NCI-H2196 (cell line): ENCODE measurements at regions not wholly inside any gene's neighbourhood (a gene's known extent, or its start where the extent isn't known, plus 50 kb on each side); places are given as distances from the start of the nearest gene placed in this dataset.

Experiments used
- DNase-seq: peaks from one replicate; lab custom pipeline; 2025; ENCODE audit not compliant: unreplicated experiment; lab: John Stamatoyannopoulos, UW

DNA sequence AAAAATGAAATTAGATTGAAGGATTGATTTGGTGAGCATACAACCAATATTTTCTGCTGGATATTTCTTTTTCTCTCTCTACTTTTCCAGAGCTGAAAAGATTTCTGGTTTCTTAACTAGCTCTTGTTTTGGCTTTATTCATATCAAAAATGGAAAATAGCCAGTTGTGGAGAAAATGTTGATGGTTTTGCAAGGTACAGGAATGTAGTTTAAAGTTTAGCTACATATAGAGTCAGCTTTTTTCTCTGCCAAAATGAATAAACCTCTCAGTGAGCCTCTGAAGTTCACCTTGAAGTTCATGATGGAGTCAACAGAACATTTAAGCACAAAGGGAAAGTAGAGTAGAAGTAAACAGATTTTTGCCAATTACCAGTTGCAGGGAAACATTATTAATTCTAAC, 720.5 kb upstream of the ALCAM start:
- no peak for DNase-seq

DNA sequence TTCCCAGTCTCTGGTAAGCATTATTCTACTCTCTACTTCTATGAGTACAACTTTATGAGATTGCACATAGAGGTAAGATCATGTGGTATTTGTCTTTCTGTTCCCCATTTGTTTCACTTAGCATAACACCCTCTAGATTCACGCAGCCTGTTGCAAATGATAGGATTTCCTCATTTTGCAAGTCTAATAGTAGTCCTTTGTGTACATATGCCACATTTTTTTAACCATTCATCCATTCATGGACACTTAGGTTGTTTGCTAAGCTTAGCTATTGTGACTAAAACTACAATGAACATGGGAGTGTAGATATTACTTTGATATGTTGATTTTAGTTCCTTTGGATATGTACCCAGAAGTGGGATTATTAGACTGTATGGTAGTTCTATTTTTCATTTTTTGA, 717.9 kb upstream of the ALCAM start:
- no peak for DNase-seq

DNA sequence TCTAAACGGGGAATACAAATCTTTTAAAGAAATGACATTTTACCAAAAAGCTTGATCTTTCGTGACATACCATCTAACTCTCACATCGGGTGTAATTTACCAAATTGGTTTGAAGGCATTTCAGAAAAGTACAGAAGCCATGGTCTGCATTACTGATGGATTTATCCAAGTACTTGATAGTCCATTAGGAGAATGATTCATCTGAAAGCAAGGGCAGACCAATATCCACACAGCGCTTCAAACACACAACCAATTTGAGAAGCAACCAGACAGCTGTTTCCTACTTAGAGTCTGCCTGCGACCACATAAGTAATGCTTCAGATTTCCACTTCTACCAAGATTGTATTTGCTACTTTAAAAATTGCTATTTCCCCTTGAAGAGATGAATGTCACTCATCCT, 697.6 kb upstream of the ALCAM start:
- no peak for DNase-seq

DNA sequence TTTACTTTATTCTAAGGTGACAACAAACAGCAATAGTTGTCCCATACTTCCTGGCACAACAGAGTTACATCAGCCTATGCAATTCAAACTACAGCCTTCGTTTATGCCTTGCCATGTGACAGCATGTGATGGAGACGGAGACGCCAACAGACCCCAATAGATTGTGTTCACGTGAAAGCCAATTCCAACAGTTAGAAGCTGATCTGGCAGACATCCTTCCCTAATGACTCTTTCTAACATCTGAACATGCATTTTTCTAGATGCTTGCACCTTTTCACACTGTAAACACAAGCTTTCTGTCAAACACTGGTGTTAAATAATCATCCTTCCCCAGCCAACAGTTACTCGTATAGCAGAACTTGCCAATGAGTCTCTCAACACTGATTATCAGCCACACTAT, 694.4 kb upstream of the ALCAM start:
- no peak for DNase-seq

DNA sequence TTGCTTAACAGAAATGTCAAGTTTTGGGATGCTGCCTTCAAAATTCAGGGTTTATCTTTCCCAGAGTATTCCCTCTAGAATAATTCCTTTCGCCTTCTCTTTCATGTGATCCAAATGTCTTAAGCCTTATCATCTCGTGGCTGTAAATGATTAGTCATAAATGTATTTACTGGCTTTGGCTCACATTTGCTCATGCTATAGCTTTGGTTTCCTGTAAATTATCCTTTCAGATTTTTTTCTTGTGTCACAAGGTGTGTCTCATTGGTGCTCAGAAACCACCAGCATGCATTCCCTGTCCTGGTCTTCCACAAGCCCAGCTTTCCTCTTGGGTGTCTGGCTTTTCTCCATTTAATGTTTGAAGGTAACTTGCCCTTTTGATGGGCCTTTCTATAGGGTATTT, 692.7 kb upstream of the ALCAM start:
- DNase-seq: no peak

DNA sequence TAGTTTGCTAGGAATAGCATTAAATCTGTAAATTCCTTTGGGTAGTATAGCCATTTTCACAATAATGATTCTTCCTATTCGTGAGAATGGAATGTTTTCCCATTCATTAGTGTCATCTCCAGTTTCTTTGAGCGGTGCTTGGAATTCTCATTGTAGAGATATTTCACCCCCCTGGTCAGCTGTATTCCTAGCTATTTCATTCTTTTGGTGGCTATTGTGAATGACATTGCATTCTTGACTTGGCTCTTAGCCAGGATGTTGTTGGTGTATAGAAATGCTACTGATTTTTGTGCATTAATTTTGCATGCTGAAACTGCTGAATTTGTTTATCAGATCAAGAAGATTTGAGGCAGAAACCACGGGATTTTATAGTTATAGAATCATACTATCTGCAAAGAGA, 690.5 kb upstream of the ALCAM start:
- no peak for DNase-seq

DNA sequence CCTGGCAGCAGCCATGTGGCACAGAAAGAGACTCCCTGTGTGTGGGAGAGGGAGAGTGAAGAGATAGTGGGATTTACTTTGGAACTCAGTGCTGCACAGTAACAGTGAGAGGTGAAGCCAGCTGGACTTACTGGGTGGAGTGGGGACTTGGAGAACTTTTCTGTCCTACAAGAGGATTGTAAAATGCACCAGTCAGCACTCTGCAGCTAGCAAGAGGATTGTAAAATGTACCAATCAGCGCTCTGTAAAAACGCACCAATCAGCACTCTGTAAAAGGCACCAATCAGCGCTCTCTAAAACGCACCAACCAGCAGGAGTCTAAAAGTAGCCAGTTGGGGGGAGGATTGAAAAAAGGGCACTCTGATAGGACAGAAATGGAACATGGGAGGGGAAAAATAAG, 688.8 kb upstream of the ALCAM start:
- DNase-seq: no peak

DNA sequence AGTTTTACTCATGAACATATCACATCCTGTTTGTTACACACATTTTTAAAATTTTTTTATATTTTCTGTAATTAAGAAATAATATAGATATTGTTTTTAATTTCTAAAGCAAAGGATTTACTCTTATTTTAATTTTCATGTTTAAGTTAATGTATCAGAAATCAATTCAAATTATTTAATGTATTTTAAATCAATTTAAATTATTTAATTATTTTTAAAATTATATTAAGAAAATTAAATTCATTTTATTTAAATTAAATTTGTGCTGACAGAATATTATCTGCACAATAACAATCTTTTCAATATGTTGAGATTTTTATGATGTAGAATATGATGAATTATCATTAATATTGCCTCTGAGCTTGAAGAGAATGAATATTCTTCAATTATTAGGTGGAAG, 681.2 kb upstream of the ALCAM start:
- DNase-seq: no peak

DNA sequence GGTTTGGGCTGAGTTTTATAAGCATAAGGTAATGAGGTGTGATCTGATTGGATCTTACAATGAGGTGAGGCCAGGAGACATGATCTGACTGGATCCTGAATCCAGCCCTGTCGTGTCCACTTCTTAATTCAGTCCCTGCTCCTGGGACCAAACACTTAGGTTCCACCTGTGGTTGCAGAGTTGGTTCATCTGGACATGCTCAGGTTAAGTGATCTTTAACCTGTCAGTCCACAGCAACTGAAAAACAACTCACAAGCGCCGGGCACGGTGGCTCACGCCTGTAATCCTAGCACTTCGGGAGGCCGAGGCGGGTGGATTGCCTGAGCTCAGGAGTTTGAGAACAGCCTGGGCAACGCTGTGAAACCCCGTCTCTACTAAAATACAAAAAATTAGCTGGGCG, 679.3 kb upstream of the ALCAM start:
- DNase-seq: no peak

DNA sequence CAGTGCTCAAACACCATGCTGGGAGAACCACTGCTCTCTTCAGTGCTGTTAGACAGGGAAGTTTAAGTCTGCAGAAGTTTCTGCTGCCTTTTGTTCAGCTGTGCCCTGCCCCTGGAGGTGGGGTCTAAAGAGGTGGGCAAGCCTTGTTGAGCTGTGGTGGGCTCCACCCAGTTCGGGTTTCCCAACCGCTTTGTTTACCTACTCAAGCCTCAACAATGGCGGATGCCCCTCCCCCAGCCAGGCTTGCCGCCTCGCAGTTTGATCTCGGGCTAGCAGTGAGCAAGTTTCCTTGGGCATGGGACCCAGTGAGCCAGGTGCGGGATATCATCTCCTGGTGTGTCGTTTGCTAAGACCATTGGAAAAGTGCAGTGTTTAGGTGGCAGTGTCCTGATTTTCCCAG, 670.2 kb upstream of the ALCAM start:
- no peak for DNase-seq

DNA sequence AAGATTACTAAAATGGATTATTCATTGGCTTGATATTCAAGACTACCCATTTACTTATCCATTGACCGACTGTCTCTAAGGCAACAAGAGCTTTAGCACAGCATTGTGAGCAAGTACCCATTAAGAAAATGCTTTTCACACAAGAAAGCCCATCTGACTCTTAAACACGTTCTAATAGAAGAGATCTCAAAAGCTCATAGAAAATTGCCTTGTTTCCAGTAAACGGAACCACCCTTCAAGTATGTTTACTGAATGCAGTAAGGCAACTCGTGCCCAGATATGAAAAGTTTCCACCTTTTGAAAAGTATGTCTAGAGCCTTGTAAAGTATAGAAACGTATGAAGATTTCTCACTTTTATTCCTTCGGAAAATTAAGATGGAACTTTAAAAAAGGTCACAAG, 655.3 kb upstream of the ALCAM start:
- DNase-seq: no peak

DNA sequence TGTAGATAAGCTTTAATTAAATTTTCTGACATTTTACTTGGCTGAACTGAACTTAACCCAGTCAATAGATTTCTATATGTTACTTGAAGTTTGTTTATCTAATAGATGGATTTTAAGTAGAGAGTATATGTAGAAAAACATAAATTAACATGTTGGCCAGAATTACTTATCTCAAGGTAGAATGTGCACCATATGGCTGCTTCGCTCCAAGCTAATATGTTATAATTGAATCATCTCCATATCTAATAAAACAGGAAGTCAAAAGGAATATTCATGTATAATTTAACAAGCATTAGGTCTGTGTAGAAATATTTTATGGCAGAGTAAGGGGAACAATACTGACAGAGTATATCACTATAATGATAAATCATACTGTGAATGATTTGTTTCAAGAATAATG, 650.7 kb upstream of the ALCAM start:
- DNase-seq: no peak

DNA sequence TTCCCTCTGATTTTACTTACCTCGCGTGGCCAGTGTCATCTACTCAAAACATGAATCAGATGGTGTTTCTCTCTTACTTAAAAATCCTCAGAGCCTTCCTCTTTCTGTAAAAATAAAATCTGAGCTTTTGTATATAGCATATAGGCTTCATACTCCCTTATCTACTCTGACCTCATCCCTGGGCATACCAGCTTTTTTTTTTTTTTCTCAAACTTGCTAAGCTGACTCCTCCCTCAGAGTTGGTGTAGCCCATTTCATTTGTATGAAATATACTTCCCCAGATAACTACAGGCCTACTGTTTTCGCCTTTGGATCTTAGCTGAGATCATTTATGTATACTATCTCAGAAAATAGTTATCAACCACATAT, 648.9 kb upstream of the ALCAM start:
- no peak for DNase-seq

DNA sequence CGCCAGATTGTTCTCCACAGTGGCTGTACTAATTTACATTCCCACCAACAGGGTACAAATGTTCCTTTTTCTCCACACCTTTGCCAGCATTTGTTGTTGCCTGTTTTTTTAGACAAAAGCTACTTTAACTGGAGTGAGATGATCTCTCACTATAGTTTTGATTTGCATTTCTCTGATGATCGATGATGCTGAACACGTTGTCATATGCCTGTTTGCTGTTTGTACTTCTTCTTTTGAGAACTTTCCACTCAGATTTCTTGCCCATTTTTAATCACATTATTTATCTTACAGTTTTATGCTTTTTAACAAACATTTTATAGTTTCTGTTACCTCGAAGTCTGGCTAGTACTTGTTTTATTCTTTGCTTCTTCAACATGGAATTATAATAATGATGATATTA, 643.7 kb upstream of the ALCAM start:
- DNase-seq: no peak

DNA sequence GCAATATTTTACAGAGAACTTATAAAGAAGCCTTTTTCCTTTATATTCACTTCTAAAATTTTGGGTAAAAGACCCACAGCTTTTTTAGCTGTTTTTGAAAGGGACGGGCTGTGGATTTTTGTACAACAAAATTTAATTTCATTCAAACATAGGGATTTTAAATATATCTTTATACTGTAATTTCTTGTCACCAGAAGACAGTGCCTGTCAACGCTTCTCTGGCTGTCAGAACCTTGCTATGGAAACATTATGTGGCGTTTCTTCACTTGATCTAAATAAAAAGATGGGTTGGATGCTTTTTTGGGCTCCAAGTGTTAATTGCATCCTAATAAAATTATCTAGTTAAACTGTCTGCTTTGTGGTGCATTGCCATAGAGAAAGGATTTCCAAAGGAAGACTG, 635.6 kb upstream of the ALCAM start:
- no peak for DNase-seq

DNA sequence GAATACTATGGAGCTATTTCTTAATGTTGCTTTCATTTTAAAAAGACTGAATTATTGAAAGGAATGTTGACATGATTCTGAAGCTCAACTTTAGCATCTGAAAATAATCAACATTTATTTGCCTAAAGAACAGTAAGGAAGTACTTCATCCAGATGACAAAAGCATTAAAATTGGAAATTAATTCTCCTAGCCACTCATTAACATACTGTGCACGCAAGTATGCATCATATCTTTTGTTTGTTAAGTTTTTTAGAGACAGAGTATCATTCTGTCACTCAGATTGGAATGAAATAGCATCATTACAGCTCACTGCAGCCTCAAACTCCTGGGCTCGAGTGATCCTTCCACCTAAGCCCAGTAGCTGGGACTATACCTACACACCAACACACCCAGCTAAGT, 632.1 kb upstream of the ALCAM start:
- no peak for DNase-seq

DNA sequence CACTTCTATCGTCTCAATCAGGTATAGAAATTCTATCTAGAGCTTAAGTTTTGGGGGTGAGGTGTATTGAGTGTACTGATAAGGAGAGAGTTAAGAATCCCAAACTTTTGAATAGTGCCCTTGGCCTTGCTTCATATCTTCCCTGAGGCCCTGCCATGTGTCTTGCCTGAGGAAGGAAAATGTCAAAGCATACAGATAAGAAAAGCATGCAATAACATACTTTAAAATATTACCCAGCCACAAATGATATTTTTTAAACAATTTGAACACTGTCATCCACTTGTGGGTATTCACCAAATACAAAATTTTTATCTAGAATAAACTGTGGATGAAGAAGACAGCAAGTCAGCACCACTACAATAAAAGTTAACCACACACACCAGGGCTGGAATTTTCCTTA, 631.0 kb upstream of the ALCAM start:
- DNase-seq: no peak

DNA sequence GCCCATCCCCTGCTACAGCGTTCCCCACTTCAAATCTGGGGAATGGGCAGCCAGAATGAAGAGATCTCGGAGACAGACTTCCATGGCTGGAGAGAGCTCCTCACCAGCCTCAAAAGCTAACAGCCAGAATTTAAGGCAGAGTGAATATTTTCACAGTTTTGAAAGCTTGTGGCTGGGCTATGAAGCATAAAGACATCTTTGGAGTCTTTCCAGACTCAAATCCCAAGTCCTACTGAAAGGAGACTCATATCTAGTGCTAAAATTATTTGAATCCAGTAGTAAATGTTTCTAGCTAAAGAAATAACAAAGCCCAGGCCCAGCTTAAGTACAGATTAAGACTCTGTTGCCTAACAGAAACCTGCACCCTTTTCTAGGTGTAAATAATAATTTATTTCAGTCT, 628.4 kb upstream of the ALCAM start:
- DNase-seq: no peak

DNA sequence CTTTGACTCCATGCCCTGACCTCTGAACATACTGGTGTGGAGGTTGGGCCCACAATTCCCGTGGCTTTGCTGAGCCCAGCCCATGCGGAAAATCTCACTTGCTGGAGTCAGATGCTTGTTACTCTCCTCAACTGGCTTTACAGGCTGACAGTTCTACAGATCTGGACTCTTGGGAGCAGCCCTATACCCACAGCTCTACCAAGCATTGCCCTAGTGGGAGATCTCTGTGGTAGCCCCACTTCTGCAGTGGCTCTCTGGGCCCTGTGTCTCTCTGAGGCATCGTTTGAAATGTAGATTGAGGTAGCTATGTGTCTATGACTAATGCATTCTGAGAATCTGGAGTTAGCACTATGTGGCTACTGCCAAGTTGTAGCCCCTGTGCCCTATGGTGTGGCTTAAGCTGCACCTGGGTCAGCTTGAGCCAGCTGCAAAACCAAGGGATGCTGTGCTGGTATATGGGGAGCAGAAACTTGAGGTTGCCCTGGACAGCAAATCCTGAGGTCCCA, 625.8 kb upstream of the ALCAM start:
- DNase-seq: no peak

DNA sequence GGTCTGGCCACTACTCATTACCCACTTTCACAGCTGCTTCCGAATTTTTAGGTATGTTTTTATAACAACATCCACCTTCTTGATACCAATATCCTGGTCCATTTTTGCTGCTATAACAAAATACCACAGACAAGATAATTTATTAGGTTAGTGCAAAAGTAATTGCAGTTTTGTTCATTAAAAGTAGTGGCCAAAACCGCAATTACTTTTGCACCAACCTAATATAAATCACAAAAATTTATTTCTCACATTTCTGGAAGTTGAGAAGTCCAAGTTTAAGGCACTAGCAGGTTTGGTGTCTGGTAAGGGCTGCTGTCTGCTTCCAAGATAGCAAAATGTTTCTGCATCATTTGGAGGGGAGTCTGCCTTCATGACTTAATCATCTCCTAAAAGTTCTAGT, 624.7 kb upstream of the ALCAM start:
- DNase-seq: no peak

DNA sequence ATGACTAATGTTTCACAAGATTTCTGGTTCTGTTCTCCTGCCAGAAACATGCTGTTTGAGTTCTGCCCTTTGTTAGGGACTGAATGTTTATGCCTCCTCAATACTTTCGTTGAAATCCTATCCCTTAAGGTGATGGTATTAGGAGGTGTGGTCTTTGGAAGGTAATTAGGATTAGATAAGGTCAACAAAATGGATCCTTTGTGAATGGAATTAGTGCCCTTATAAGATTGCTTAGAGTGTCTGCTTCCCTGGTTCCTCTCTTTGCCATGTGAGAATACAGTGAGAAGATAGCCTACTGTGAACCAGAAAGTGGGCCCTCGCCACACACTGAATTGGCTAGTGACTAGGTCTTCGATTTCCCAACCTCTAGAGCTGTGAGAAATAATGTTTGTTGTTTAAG, 621.4 kb upstream of the ALCAM start:
- no peak for DNase-seq

DNA sequence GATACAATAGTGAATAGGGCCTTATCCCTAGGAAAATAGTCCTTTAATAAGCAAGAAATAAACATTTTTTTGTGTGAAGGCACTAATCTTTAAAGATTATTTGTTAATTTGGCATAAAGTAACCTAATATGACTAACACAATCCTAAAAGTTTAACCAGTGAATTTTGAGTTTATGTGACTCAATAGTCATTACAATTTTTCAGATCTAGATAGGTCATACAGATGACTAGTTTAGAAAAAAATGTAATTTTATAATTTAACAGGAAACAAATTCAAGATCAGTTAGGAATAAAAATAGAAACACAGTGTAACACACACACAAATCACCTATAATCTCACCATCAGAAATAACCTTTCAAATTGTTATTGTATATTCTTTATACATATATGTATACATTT, 620.7 kb upstream of the ALCAM start:
- no peak for DNase-seq

DNA sequence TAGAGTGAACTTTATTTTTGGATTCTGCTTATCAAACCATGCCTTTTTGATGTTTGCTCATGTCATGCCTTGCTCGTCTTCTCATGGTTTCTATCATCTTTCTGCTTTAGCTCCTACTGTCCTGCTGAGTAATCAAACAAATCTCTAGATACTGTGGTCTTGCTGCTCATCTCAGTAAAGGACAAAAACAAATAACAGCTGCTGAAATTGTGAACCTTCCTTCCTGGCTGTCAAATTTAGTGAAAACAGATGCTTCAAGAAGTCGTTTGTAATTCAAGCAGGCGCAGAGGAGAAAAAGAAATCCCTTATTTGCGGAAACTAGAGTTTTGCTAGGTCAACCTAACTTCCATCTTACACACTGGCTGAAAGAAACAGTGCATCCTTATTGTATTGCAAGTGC, 616.1 kb upstream of the ALCAM start:
- no peak for DNase-seq

DNA sequence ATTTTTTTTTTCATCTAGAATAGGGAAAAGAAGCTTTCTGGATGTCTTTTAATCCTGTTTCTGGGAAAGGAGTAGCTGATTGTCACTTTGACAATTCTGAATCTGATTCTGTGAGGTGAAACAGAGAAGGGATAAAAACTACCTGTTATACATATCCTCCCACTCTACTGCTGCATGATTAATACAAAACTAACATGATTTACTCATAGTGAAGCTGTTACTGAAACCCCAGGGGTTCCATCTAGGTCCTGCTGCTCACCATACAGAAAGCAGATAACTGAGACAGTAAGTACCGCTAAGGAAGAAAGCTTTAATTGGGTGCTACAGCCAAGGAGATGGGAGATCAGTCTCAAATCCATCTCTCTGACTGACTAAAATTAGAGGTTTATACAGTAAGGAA, 610.9 kb upstream of the ALCAM start:
- DNase-seq: no peak
